PC-3 (cell line): ENCODE measurements at regions not wholly inside any gene's neighbourhood (a gene's known extent, or its start where the extent isn't known, plus 50 kb on each side); places are given as distances from the start of the nearest gene placed in this dataset.

ENCODE experiments used
- CTCF ChIP-seq: fragments of 300-600 bp; sonication (generic); conservative IDR thresholded peaks from 2 replicates; pipeline ENCODE4 v1.5.1; 2017; ENCODE audit warnings: antibody characterized with exemption, low read depth, mild to moderate bottlenecking, low read length
- EZH2 ChIP-seq: fragments of 300-600 bp; sonication (generic); IDR thresholded peaks from one replicate; pipeline ENCODE4 v1.6.1; 2017; ENCODE audit warnings: antibody characterized with exemption, mild to moderate bottlenecking, low read length; ENCODE audit not compliant: unreplicated experiment
- EZH2phosphoT487 ChIP-seq: fragments of 300-600 bp; sonication (generic); IDR thresholded peaks from 2 replicates; pipeline ENCODE4 v1.6.1; 2018; ENCODE audit warnings: mild to moderate bottlenecking, antibody characterized with exemption, low read length, borderline replicate concordance

GRCh38 chr10:95133016-95133752 is 60.9 kb upstream of the ACSM6 start:
- TF ChIP-seq EZH2phosphoT487 (no peak), CTCF (peak; percentile 82), EZH2 (no peak)
